Stimulated activated CD8-positive, alpha-beta memory T cell treated with anti-CD3 and anti-CD28 coated beads, Interleukin-15, amount 100 ng/mL, for 4 hours (primary cell): ENCODE measurements at regions not wholly inside any gene's neighbourhood (a gene's known extent, or its start where the extent isn't known, plus 50 kb on each side); places are given as distances from the start of the nearest gene placed in this dataset.
"Not testable (repeated sequence)": the region's sequence is repeated elsewhere in the genome, so short reads cannot be mapped to it uniquely, and the experiment has no call there.

Source experiments
- DNase-seq, 2 donors: peaks; one replicate each; pipeline ENCODE4 v3.0.0-alpha.2; 2020; ENCODE audit warnings: low read depth in 2 of 2

GRCh38 chr21:38614558-38614957, 116.3 kb upstream of the ERG start:
- DNase-seq = no peak

GRCh38 chr21:38619480-38619879, 121.2 kb upstream of the ERG start:
- no peak for DNase-seq

GRCh38 chr21:38619992-38620479, 121.8 kb upstream of the ERG start:
- DNase-seq = no peak

DNA sequence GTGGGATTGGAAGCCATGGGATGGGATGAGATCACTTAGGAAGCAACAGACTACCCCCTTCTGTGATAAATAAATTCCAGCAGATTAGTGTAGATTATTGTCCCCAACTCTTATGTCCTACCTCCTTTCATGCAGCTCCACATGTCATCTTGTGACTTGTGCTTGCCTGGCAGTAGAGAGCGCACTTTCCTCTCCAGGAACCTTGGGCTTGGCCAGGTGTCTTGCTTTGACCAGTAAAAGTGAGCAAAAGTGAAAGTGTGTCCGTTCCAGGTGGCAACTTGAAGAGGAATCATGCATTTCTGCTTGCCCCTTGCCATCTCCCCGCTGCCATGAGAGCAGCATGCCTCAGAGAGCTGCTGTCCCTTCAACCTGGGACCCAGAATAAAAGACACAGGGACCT, 122.9 kb upstream of the ERG start:
- DNase-seq = no peak

- no peak for DNase-seq
Measured at GRCh38 chr21:38622081-38622826, 124.0 kb upstream of the ERG start.

GRCh38 chr21:38622827-38623209, 124.5 kb upstream of the ERG start:
- no peak for DNase-seq

DNA sequence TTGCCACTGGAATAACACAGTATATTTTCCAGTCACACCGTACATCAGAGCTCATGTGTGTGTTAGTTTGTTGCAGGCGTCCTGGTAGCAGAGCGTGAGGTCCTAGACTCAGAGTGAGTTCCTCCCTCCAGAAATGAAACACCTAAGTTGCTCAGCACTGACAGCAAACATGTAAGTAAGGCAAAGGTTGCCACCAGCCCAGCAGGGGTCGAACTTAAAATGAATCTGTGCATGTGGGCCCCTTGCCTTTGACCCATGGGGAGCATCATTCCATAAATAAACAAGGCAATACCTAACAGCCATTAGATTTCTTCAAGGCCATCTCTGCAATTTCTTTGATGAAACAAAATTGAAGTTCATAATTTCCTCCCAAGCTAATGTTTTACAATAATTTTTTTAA, 125.3 kb upstream of the ERG start:
- DNase-seq = no peak

DNA sequence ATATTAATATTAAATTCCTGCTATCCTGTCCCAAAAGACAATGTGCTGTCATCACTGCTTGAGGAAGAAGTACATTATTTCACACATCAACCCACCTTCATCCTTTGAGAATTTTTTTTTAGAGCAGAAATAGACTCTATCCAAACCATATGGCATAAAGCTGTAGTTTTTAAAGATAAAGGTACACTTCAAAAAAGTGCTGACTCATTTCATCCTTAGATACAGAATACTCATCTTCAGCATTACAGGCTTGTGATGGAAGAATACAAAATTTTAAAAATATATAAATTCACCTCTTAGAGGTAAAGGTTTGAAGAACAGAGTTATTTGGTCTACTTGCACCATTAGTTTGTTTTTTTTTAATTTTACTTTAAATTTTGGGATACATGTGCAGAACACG, 126.7 kb upstream of the ERG start:
- no peak for DNase-seq

- no peak for DNase-seq
Measured at GRCh38 chr21:38626306-38626705, 128.0 kb upstream of the ERG start.

- no peak for DNase-seq
Measured at GRCh38 chr21:38628349-38628748, 130.1 kb upstream of the ERG start.

GRCh38 chr21:38631206-38631605, 132.9 kb upstream of the ERG start:
- DNase-seq = no peak

- no peak for DNase-seq
Measured at GRCh38 chr21:38631676-38632075, 133.4 kb upstream of the ERG start.

- DNase-seq = no peak
Measured at GRCh38 chr21:38637161-38637560, 138.9 kb upstream of the ERG start.

DNA sequence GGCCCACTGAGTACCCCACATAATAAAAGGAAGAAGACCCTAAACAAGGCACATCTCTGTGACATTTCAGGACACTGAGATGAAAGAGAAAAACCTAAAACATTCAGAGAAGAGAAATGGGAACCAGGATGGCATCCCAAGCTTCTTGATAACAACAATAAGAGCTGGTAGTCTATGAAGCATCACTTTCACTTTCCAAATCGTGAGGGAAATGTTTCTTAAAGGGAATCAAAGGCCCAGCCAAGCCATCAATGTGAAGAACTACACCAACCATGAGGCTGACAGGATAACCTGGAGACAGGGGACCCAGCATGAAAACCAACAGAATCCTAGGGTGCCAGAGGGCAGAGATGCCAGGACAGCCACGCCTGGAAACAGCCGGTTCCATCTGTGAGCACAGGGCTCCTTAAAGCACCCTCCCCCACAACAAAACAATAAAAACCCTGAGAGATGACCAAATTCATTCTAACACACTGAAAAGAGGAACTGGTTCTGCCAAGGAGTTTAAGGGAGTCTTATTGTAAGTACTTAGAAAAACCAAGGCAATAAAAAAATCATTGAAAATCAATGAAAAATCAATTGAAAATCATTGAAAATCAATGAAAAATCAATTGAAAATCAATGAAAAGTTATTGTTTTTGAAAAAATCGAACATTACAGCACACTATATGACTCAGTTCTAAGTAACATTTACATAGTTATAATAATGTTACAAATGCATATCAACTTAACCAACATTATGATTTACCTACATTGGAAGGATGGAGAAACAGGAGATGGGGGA, 141.5 kb upstream of the ERG start:
- DNase-seq = no peak

DNA sequence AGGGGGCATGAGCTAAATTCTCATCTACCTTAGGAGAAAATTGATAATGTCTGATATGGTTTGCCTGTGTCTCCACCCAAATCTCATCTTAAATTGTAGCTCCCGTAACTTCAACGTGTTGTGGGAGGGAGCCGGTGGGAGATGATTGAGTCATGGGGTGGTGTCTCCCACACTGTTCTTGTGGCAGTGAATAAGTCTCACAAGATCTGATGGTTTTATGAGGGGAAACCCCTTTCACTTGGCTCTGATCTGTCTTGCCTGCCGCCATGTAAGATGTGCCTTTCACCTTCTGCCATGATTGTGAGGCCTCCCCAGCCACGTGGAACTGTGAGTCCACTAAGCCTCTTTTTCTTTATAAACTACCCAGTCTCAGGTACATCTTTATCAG, 142.1 kb upstream of the ERG start:
- DNase-seq = not testable (repeated sequence)

DNA sequence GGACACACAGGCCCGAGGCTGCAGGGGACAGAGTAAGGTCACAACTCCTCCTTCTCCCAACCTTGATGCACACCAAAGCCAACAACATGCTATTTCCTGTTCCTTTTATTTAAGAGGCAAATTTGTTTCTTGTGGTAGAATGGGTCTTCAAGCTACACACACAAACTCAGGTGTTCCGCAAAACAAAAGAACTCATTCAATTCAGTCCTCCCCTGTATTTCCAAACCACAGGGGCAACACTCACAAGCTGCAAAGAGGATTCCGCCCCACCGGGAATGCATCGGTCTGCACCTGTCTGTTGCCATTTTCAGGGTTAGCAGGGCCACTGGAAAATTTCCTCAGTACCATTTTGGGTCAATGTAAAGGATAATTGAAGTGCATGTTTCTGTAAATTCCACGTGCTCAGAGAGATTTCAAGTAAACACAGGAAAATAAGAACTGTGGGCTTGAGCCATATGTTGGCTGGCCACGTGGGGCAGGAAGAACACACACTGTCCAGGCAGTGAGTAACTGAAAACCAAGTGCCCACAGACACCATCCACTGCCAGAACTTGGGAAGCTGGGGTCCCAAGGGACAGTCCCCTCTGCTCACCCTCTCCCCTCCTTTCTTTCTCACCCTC, 145.2 kb upstream of the ERG start:
- DNase-seq = no peak

GRCh38 chr21:38645282-38645681, 147.0 kb upstream of the ERG start:
- DNase-seq = no peak

- DNase-seq = no peak
Measured at GRCh38 chr21:38646213-38646837, 148.0 kb upstream of the ERG start.

GRCh38 chr21:38649120-38649519, 150.8 kb upstream of the ERG start:
- DNase-seq = no peak

DNA sequence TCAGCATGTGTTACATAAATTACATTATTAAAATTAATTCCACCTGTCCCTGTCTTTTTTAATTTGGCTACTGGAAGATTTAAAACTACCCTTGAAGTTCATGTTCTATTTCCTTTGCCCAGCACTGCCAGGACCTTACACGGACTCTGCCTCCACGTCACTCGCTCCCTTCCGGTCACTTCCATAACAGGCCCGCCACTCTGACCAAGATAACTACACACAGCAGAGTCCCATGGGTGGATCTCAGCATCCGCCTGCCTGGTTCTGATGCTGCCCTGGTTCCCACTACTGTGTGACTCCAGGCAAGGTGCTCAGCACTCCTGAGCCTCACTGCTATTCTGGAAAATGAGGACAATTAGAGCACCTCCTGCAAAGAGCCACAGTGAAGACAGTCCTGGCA, 153.3 kb upstream of the ERG start:
- no peak for DNase-seq

GRCh38 chr21:38652396-38652795, 153.3 kb upstream of the ETS2 start:
- no peak for DNase-seq

GRCh38 chr21:38654580-38654979, 151.1 kb upstream of the ETS2 start:
- no peak for DNase-seq
